Activated naive CD8-positive, alpha-beta T cell treated with anti-CD3 and anti-CD28 coated beads, Interleukin-2, amount 10 ng/mL, durations not matched to agents 7 days and 5 days (primary cell): ENCODE measurements at regions not wholly inside any gene's neighbourhood (a gene's known extent, or its start where the extent isn't known, plus 50 kb on each side); places are given as distances from the start of the nearest gene placed in this dataset.

Experiments
- ATAC-seq: fragments of 150-1000 bp; cut with Tn5 transposase; one replicate; pipeline ENCODE4 v1.10.0; 2021; ENCODE audit warnings: low read depth, moderate library complexity
- POLR2A ChIA-PET: fragments of 350-600 bp; sonication (Branson Sonifier 250); formaldehyde crosslinking; loops from one replicate; lab custom pipeline; 2021; ENCODE audit warnings: antibody characterized with exemption; lab: Charles Lee
- DNase-seq: peaks from one replicate; pipeline ENCODE4 v3.0.0; 2021
- H3K27ac Mint-ChIP-seq: one replicate; pipeline ENCODE4 v1.8.0; 2022; ENCODE audit warnings: mild to moderate bottlenecking, mixed read lengths
- H3K27me3 Mint-ChIP-seq: one replicate; pipeline ENCODE4 v1.8.0; 2022; ENCODE audit warnings: mild to moderate bottlenecking, moderate library complexity, mixed read lengths
- H3K36me3 Mint-ChIP-seq: one replicate; pipeline ENCODE4 v1.8.0; 2021; ENCODE audit warnings: mild to moderate bottlenecking, mixed read lengths
- H3K4me1 Mint-ChIP-seq: one replicate; pipeline ENCODE4 v1.8.0; 2021; ENCODE audit warnings: mixed read lengths
- H3K4me3 Mint-ChIP-seq: one replicate; pipeline ENCODE4 v1.8.0; 2022; ENCODE audit warnings: mild to moderate bottlenecking, moderate library complexity, mixed read lengths
- H3K9me3 Mint-ChIP-seq: one replicate; pipeline ENCODE4 v1.8.0; 2021; ENCODE audit warnings: mixed read lengths

DNA sequence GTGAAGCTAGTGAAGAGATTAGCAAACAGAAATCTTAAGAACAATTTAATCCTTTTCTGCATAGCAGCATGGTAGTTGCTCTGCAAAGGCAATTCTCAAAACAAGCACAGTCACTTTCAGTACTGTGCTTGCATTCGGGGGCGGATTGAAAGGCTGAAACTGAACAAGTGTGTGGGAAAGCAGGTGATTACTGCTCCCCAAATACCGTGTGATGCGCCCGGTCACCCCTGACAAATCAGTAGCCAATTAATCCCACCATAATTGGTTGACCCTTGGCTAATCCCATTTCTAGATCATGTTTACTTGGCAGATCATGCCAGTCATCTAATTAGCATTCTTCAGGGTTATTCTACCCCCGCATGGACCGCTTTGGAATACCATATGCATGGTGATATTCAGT is 76.5 kb upstream of the ADRB1 start:
- Mint-ChIP-seq H3K4me3 (no peak overlapping the region), H3K9me3 (peaks cover 16% of the 10 kb centered on the region), H3K4me1 (peaks cover 1% of the 10 kb centered on the region), H3K27ac (no peak overlapping the region), H3K36me3 (peaks cover 1% of the 10 kb centered on the region), H3K27me3 (peaks cover 13% of the 10 kb centered on the region)
- DNase-seq = no peak
- POLR2A ChIA-PET = no interaction called here
- no peak for ATAC-seq

DNA sequence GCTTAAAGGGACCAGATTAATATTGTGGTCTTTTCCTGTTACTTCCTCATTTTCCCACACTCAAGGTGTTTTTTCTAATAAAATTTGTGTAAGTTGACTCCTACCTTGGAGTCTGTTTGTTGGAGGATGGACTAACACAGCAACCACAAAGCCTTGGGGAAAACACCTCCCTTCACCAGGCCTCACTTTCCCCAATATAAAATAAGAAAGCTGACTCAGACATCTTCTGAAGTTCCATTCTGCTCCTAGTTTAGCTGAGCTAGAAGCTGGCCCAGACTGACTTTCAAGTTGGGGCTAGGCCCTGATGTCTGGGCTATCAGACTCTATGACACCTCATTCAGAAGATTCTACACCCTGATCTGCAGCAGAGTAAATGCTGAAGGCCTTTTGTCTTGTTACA is 73.0 kb upstream of the ADRB1 start:
- POLR2A ChIA-PET = no interaction called here
- Mint-ChIP-seq H3K9me3 (peaks cover 21% of the 10 kb centered on the region), H3K27ac (no peak overlapping the region), H3K36me3 (peaks cover 3% of the 10 kb centered on the region), H3K27me3 (peaks cover 36% of the 10 kb centered on the region), H3K4me1 (no peaks in the 10 kb centered on the region), H3K4me3 (no peak overlapping the region)
- ATAC-seq = no peak
- DNase-seq = no peak

- no peak for ATAC-seq
- POLR2A ChIA-PET = no interaction called here
Measured at GRCh38 chr10:113971349-113971973, 72.2 kb upstream of the ADRB1 start.

DNA sequence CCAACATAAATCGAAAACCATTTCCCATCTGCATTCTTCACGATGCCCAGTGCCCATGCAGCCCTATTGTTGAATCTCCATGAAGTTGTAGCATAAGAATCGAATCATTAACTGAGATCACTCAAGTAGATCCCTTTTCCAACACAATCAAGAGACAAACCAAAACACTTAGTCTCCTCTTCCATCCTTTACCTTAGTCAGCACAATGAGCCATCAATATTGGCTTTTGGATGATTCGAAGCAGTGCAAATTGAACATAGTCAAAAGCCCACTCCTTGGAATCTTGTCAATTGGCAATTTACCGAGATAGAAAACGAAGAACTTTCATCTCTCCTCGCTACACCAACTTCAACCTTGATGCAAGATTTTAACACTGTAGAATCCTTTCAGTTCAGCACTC is 66.5 kb upstream of the ADRB1 start:
- Mint-ChIP-seq H3K4me1 (no peaks in the 10 kb centered on the region), H3K9me3 (peaks cover 18% of the 10 kb centered on the region), H3K36me3 (peaks cover 6% of the 10 kb centered on the region), H3K4me3 (no peak overlapping the region), H3K27ac (no peak overlapping the region), H3K27me3 (peaks cover 47% of the 10 kb centered on the region)
- POLR2A ChIA-PET = no interaction called here
- no peak for ATAC-seq
- no peak for DNase-seq

More at GRCh38 chr10:113971349-113971973, 72.2 kb upstream of the ADRB1 start:
- H3K9me3 Mint-ChIP-seq = peaks cover 21% of the 10 kb centered on the region
- no peaks in the 10 kb centered on the region for H3K4me1 Mint-ChIP-seq
- DNase-seq = no peak
- H3K27ac Mint-ChIP-seq = no peak overlapping the region
- peaks cover 3% of the 10 kb centered on the region for H3K36me3 Mint-ChIP-seq
- peaks cover 44% of the 10 kb centered on the region for H3K27me3 Mint-ChIP-seq
- no peak overlapping the region for H3K4me3 Mint-ChIP-seq

- H3K27me3 Mint-ChIP-seq = peaks cover 36% of the 10 kb centered on the region
- POLR2A ChIA-PET = no interaction called here
Measured at GRCh38 chr10:113978802-113979201, 64.9 kb upstream of the ADRB1 start.

DNA sequence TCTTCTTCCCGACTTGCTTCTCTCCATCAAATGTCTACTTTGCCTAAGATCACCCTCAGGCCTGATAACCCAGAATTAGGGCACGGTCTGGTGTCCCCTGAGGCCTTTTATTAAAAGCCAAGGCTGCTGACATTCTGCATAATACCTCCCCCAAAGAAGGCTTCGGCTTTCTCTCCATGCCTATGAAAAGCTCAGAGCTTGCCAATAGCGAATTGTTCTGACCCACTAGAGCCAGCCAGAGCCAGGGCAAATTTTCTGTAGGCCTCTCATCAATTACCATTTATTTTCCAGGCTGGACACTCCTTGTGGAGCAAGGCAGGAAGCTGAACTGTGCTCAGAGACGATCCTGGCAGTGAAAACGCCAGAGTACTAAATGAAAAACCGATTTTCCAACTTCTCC is 64.3 kb upstream of the ADRB1 start:
- Mint-ChIP-seq H3K4me3 (no peak overlapping the region), H3K9me3 (peaks cover 12% of the 10 kb centered on the region), H3K36me3 (peaks cover 5% of the 10 kb centered on the region), H3K27ac (no peak overlapping the region), H3K27me3 (peaks cover 36% of the 10 kb centered on the region), H3K4me1 (peaks cover 6% of the 10 kb centered on the region)
- no peak for DNase-seq
- no peak for ATAC-seq
- POLR2A ChIA-PET = no interaction called here

More at GRCh38 chr10:113978802-113979201, 64.9 kb upstream of the ADRB1 start:
- Mint-ChIP-seq H3K27ac (no peak overlapping the region), H3K4me3 (no peak overlapping the region), H3K36me3 (peaks cover 5% of the 10 kb centered on the region), H3K9me3 (peaks cover 14% of the 10 kb centered on the region), H3K4me1 (peaks cover 4% of the 10 kb centered on the region)
- no peak for DNase-seq
- no peak for ATAC-seq

DNA sequence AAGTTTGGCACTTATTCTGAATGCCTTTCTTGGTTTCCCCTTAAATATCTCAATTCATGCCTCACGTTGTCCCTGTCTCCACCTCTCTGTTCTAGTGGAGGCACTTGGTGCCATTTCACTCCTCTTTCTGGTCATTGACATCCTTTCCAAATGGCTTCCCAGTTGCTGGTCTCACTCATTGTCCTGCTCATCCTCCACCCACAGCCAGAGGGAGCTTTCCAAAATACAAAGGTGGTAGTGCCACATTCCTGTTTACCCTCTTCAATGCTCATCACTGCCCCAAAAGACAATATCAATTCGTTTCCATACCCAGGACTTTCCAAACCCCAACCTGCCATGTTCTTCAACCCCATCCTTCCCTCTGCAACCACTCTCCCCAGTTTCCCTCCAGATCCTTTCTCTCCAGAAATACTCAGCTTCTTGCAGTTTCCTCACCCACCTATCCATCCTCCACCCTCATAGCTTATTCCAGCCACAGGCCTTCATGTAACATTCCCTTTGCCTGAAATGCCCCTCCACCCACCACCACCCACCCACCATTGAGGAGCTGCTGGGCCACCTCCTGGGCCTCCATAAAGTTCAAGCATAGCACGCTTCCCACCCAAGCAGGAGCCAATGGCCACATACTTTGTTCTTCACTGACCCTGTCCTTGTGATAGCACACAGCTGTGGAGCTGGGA is 63.1 kb upstream of the ADRB1 start:
- Mint-ChIP-seq H3K9me3 (peaks cover 10% of the 10 kb centered on the region), H3K4me1 (peaks cover 6% of the 10 kb centered on the region), H3K27ac (no peak overlapping the region), H3K36me3 (peaks cover 3% of the 10 kb centered on the region), H3K4me3 (no peak overlapping the region), H3K27me3 (peaks cover 41% of the 10 kb centered on the region)
- no peak for ATAC-seq
- no peak for DNase-seq
- POLR2A ChIA-PET = no interaction called here

DNA sequence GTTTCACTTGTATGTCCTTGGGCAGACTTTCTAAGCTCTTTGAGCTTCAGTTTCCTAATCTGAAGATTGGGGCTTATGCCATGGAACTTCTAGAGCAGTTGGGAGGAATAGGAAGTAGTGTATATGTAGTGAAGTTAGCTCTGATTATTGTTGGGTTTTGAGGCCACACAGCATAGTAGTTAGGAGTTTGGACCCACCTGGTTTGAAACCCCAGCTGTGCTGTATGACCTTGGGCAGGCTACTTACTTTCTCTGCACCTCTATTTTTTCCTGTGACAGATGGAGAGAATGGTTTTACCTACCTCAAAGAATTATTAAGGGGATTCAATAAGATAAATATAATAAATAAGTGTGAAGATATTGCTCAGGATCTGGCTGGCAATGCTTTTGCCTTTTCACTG is 61.4 kb upstream of the ADRB1 start:
- Mint-ChIP-seq H3K27me3 (peaks cover 35% of the 10 kb centered on the region), H3K9me3 (peaks cover 12% of the 10 kb centered on the region), H3K4me3 (no peak overlapping the region), H3K36me3 (peaks cover 11% of the 10 kb centered on the region), H3K27ac (no peak overlapping the region), H3K4me1 (peaks cover 6% of the 10 kb centered on the region)
- DNase-seq = no peak
- POLR2A ChIA-PET = interaction anchor here (2.5 kb wide), 1 partner anchor 21 kb away, joined by 13 read pairs; no protein-coding TSS in a partner anchor
- no peak for ATAC-seq

DNA sequence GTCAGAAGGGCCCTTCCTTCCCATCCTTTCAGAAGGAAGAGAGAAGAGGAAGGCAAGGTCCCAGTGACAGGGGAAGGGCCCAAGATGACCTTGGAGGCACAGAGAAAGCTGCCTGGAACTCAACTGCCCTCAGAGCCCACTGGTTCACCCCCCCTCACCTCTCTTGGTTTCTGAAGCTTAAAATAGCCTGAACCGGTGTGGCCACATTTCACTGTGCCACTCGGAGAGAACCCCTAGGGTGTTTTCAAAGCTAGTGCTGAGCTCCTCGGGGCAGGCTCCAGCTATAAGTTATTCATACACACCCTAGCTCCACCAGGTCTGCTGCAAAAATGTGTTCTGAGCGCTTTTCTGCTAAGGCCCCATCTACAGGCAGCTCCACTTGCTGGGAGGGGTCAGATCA is 60.9 kb upstream of the ADRB1 start:
- H3K4me3 Mint-ChIP-seq = no peak overlapping the region
- peaks cover 13% of the 10 kb centered on the region for H3K36me3 Mint-ChIP-seq
- H3K4me1 Mint-ChIP-seq = peaks cover 6% of the 10 kb centered on the region
- H3K27me3 Mint-ChIP-seq = peaks cover 37% of the 10 kb centered on the region
- no peak overlapping the region for H3K27ac Mint-ChIP-seq
- peaks cover 16% of the 10 kb centered on the region for H3K9me3 Mint-ChIP-seq
- POLR2A ChIA-PET = interaction anchor here (0.9 to 2.5 kb wide), 2 partner anchors 15 to 21 kb away, joined by 3 to 13 read pairs; no protein-coding TSS in a partner anchor
- DNase-seq (no peak), ATAC-seq (no peak)

DNA sequence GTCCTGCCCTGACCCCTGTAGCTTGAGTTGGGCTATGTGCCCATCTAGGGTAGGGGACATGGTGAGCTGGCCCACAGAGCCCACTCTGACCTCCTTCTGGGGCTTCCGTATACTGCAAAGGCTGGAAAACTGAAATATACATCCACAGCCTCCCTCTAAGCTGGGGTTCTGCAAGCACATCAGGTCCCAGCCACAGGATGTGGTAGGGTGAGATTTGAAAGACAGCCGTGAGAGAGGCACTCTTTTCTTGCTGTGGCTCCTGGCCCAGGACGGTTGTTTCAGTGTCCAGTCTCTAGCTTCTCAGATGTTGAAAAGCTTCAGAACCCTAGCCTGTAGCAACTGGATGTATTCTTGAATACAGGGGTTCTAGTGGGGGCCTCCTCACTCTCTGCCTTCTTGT is 60.1 kb upstream of the ADRB1 start:
- ATAC-seq = peak; percentile 91
- H3K9me3 Mint-ChIP-seq = peaks cover 21% of the 10 kb centered on the region
- peaks cover 44% of the 10 kb centered on the region for H3K27me3 Mint-ChIP-seq
- H3K4me3 Mint-ChIP-seq = peak overlapping the region; percentile 50
- H3K4me1 Mint-ChIP-seq = peaks cover 6% of the 10 kb centered on the region
- POLR2A ChIA-PET = interaction anchor here (0.9 to 2.5 kb wide), 3 partner anchors 14 to 132 kb away, joined by 3 to 13 read pairs (median 3); no protein-coding TSS in a partner anchor
- peaks cover 15% of the 10 kb centered on the region for H3K36me3 Mint-ChIP-seq
- peak; percentile 39 for DNase-seq
- H3K27ac Mint-ChIP-seq = peak overlapping the region; percentile 73

- POLR2A ChIA-PET = no interaction called here
- H3K36me3 Mint-ChIP-seq = peaks cover 15% of the 10 kb centered on the region
- H3K27ac Mint-ChIP-seq = no peak overlapping the region
- peaks cover 57% of the 10 kb centered on the region for H3K27me3 Mint-ChIP-seq
- no peak overlapping the region for H3K4me3 Mint-ChIP-seq
- ATAC-seq = no peak
- no peak for DNase-seq
- peaks cover 7% of the 10 kb centered on the region for H3K4me1 Mint-ChIP-seq
- H3K9me3 Mint-ChIP-seq = peaks cover 21% of the 10 kb centered on the region
Measured at GRCh38 chr10:113985297-113985844, 58.3 kb upstream of the ADRB1 start.

DNA sequence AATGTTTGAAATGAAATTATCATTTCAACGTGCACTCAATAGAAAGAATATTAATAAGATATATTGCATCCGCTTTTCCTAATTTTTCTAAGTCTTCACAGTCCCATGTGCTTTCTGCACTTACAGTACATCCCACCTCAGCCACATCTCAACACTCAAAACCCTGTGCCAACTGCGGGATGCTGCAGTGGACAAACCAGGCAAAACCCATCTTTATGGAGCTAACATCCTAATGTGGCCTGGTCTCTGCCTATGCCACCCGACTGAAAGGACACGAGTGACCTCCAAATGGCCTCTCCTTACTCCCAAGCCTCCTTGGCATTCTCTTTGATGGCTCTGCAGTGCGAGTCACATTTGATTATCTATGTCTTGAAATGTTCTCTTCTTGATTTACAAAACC is 57.4 kb upstream of the ADRB1 start:
- peaks cover 14% of the 10 kb centered on the region for H3K36me3 Mint-ChIP-seq
- H3K27ac Mint-ChIP-seq = no peak overlapping the region
- peaks cover 19% of the 10 kb centered on the region for H3K9me3 Mint-ChIP-seq

DNA sequence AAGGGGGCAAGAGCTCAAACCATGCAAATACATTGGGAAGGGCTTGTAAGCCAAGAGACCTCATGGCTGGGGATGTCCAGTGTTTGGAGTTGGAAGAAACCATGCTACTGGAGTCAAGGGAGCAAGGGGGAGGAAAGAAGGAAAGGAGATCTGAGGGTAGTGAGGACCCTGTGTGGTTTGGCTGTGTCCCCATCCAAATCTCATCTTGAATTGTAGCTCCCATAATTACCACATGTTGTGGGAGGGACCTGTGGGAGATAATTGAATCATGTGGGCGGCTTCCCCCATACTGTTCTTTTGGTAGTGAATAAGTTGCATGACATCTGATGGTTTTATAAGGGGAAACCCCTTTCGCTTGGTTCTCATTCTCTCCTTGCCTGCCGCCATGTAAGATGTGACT is 56.5 kb upstream of the ADRB1 start:
- H3K4me1 Mint-ChIP-seq = peaks cover 20% of the 10 kb centered on the region

More for the DNA sequence above, 57.4 kb upstream of the ADRB1 start:
- POLR2A ChIA-PET = no interaction called here
- ATAC-seq (no peak), DNase-seq (no peak)
- Mint-ChIP-seq H3K27me3 (peaks cover 63% of the 10 kb centered on the region), H3K4me1 (peaks cover 16% of the 10 kb centered on the region), H3K4me3 (no peak overlapping the region)

GRCh38 chr10:113987805-113988204 is 55.9 kb upstream of the ADRB1 start:
- Mint-ChIP-seq H3K9me3 (peaks cover 18% of the 10 kb centered on the region), H3K36me3 (peaks cover 12% of the 10 kb centered on the region), H3K27me3 (peaks cover 77% of the 10 kb centered on the region), H3K4me1 (peaks cover 20% of the 10 kb centered on the region), H3K4me3 (no peak overlapping the region), H3K27ac (no peak overlapping the region)
- DNase-seq (no peak), ATAC-seq (no peak)
- POLR2A ChIA-PET = no interaction called here

More for the DNA sequence above, 56.5 kb upstream of the ADRB1 start:
- Mint-ChIP-seq H3K36me3 (peaks cover 12% of the 10 kb centered on the region), H3K27me3 (peaks cover 71% of the 10 kb centered on the region), H3K9me3 (peaks cover 18% of the 10 kb centered on the region), H3K4me3 (no peak overlapping the region), H3K27ac (no peak overlapping the region)
- no peak for ATAC-seq
- POLR2A ChIA-PET = no interaction called here
- DNase-seq = no peak
